ENCODE measurements at regions not wholly inside any gene's neighbourhood (a gene's known extent, or its start where the extent isn't known, plus 50 kb on each side); places are given as distances from the start of the nearest gene placed in this dataset.

GRCh38 chr6:148035806-148036390 is 306.7 kb upstream of the SASH1 start (continued):
- TF ChIP-seq ZNF425 (CRISPR knock-in tag; conservative IDR thresholded peaks at IDR 0.05), result no peak
- no peak for TF ChIP-seq ELF4 (CRISPR knock-in tag; IDR thresholded peaks at IDR 0.05; ENCODE audit: low read depth)
- TF ChIP-seq, protein P1, sequence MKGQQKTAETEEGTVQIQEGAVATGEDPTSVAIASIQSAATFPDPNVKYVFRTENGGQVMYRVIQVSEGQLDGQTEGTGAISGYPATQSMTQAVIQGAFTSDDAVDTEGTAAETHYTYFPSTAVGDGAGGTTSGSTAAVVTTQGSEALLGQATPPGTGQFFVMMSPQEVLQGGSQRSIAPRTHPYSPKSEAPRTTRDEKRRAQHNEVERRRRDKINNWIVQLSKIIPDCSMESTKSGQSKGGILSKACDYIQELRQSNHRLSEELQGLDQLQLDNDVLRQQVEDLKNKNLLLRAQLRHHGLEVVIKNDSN (CRISPR knock-in tag; IDR thresholded peaks at IDR 0.05), result no peak
- TF ChIP-seq ZNF317 (CRISPR knock-in tag; IDR thresholded peaks at IDR 0.05; ENCODE audit: borderline replicate concordance, low read depth), result no peak
- TF ChIP-seq IRF2 (CRISPR knock-in tag; IDR thresholded peaks at IDR 0.05; ENCODE audit: borderline replicate concordance, low read depth), result no peak
- TF ChIP-seq RELA (CRISPR knock-in tag; IDR thresholded peaks at IDR 0.05; ENCODE audit: borderline replicate concordance), result no peak
- TF ChIP-seq TP53 (CRISPR knock-in tag; IDR thresholded peaks at IDR 0.05), result no peak
- no peak for TF ChIP-seq FOXK1 (CRISPR knock-in tag; IDR thresholded peaks at IDR 0.05)
- no peak for TF ChIP-seq NFYB (CRISPR knock-in tag; conservative IDR thresholded peaks at IDR 0.05; ENCODE audit: low read depth)
- TF ChIP-seq, protein P2, sequence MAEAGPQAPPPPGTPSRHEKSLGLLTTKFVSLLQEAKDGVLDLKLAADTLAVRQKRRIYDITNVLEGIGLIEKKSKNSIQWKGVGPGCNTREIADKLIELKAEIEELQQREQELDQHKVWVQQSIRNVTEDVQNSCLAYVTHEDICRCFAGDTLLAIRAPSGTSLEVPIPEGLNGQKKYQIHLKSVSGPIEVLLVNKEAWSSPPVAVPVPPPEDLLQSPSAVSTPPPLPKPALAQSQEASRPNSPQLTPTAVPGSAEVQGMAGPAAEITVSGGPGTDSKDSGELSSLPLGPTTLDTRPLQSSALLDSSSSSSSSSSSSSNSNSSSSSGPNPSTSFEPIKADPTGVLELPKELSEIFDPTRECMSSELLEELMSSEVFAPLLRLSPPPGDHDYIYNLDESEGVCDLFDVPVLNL (CRISPR knock-in tag; IDR thresholded peaks at IDR 0.05; ENCODE audit: borderline replicate concordance, low read depth), result no peak
- no peak for TF ChIP-seq ZMAT4 (CRISPR knock-in tag; IDR thresholded peaks at IDR 0.05)
- TF ChIP-seq ZNF232 (CRISPR knock-in tag; IDR thresholded peaks at IDR 0.05), result no peak

DNA sequence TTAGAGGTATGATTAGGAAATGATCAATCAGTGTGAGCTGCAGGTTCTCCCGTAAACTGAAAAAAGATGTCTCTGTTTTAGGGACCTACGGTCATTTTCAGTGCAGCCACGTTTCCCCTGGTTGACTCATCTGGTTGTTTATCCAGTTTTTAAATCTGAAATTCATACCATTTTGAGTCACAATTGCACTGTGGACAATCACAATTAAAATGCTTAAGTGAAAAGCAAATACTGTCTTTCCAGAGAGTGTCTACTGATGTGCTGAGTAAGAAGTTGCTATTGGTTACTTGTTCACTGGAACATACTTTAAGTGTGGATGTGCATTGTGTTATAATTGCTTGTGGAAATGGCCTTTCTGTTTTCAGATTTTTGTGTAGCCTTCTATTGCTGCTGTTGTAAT is 305.1 kb upstream of the SASH1 start:
- ChIA-PET CTCF (interaction anchor here (0.5 to 0.6 kb wide), 2 partner anchors 181 to 428 kb away, joined by 3 to 4 read pairs; no protein-coding TSS in a partner anchor), POLR2A (no interaction called here)
- DNase-seq (ENCODE audit: low spot score) (no peak), ATAC-seq (no peak)
- no peaks in the 10 kb centered on the region for H3K27me3 Mint-ChIP-seq (ENCODE audit: low read depth)
- H3K4me1 Mint-ChIP-seq, result no peaks in the 10 kb centered on the region
- no peak overlapping the region for H3K27ac Mint-ChIP-seq
- no peaks in the 10 kb centered on the region for H3K9me3 Mint-ChIP-seq
- H3K4me3 Mint-ChIP-seq, result no peak overlapping the region
- no peaks in the 10 kb centered on the region for H3K36me3 Mint-ChIP-seq
- TF ChIP-seq ZNF396 (CRISPR knock-in tag; IDR thresholded peaks at IDR 0.05; ENCODE audit: borderline replicate concordance), result no peak
- no peak for TF ChIP-seq KAT7 (CRISPR knock-in tag; IDR thresholded peaks at IDR 0.05; ENCODE audit: borderline replicate concordance)
- TF ChIP-seq, protein P2 (CRISPR knock-in tag; IDR thresholded peaks at IDR 0.05; ENCODE audit: borderline replicate concordance, low read depth), result no peak
- TF ChIP-seq ZNF532 (CRISPR knock-in tag; IDR thresholded peaks at IDR 0.05; ENCODE audit: borderline replicate concordance), result no peak
- TF ChIP-seq E2F1 (CRISPR knock-in tag; IDR thresholded peaks at IDR 0.05), result no peak
- TF ChIP-seq ZNF512 (CRISPR knock-in tag; IDR thresholded peaks at IDR 0.05; ENCODE audit: borderline replicate concordance), result no peak
- TF ChIP-seq ATF1 (CRISPR knock-in tag; IDR thresholded peaks at IDR 0.05), result no peak
- no peak for TF ChIP-seq SMAD4 (CRISPR knock-in tag; IDR thresholded peaks at IDR 0.05)
- no peak for TF ChIP-seq JUN (CRISPR knock-in tag; IDR thresholded peaks at IDR 0.05)
- TF ChIP-seq ZNF317 (CRISPR knock-in tag; IDR thresholded peaks at IDR 0.05; ENCODE audit: borderline replicate concordance, low read depth), result no peak
- no peak for TF ChIP-seq FOXP1 (CRISPR knock-in tag; IDR thresholded peaks at IDR 0.05; ENCODE audit: borderline replicate concordance)
- TF ChIP-seq SOX15 (CRISPR knock-in tag; IDR thresholded peaks at IDR 0.05), result no peak
